H9 (cell line): ENCODE measurements at regions not wholly inside any gene's neighbourhood (a gene's known extent, or its start where the extent isn't known, plus 50 kb on each side); places are given as distances from the start of the nearest gene placed in this dataset.

Experiments
- DNase-seq: peaks from one replicate; pipeline ENCODE4 v3.0.0-alpha.2; 2017
- H2AFZ ChIP-seq: one replicate; pipeline ENCODE4 v1.6.1; 2013; ENCODE audit warnings: mild to moderate bottlenecking, low read length, control low read depth, moderate library complexity
- H2AK5ac ChIP-seq: 2 replicates; pipeline ENCODE4 v1.6.1; 2013; ENCODE audit warnings: low read length, control low read depth, mixed read lengths; ENCODE audit not compliant: insufficient read length
- H2BK120ac ChIP-seq: one replicate; pipeline ENCODE4 v1.6.1; 2013; ENCODE audit warnings: low read depth, mild to moderate bottlenecking, low read length, control low read depth, inconsistent platforms; ENCODE audit not compliant: poor library complexity, severe bottlenecking
- H2BK12ac ChIP-seq: 2 replicates; pipeline ENCODE4 v1.6.1; 2013; ENCODE audit warnings: low read length, control low read depth, mixed read lengths, low read depth; ENCODE audit not compliant: insufficient read length
- H2BK15ac ChIP-seq: 2 replicates; pipeline ENCODE4 v1.6.1; 2013; ENCODE audit warnings: low read depth, low read length, control low read depth
- H2BK20ac ChIP-seq: one replicate; pipeline ENCODE4 v1.6.1; 2013; ENCODE audit warnings: low read depth, mild to moderate bottlenecking, low read length, control low read depth, inconsistent platforms; ENCODE audit not compliant: poor library complexity, severe bottlenecking
- H2BK5ac ChIP-seq: 2 replicates; pipeline ENCODE4 v1.6.1; 2013; ENCODE audit warnings: low read length, control low read depth, mixed read lengths; ENCODE audit not compliant: insufficient read length
- H3K14ac ChIP-seq: 2 replicates; pipeline ENCODE4 v1.6.1; 2013; ENCODE audit warnings: low read length, control low read depth; ENCODE audit not compliant: insufficient read depth
- H3K18ac ChIP-seq: 2 replicates; pipeline ENCODE4 v1.6.1; 2013; ENCODE audit warnings: low read depth, mild to moderate bottlenecking, mixed read lengths, low read length, control low read depth; ENCODE audit not compliant: insufficient read length
- H3K23ac ChIP-seq: 2 replicates; pipeline ENCODE4 v1.6.1; 2013; ENCODE audit warnings: low read length, control low read depth, mixed read lengths, low read depth; ENCODE audit not compliant: insufficient read length
- H3K23me2 ChIP-seq: 2 replicates; pipeline ENCODE4 v1.6.1; 2013; ENCODE audit warnings: low read depth, mild to moderate bottlenecking, mixed read lengths, low read length, control low read depth; ENCODE audit not compliant: insufficient read length, poor library complexity, severe bottlenecking
- H3K27ac ChIP-seq: 2 replicates; pipeline ENCODE4 v1.5.1; 2013; ENCODE audit warnings: low read length, control low read depth, mixed read lengths, low read depth; ENCODE audit not compliant: insufficient read length
- H3K27me3 ChIP-seq: 2 replicates; pipeline ENCODE4 v1.6.1; 2013; ENCODE audit warnings: low read length, control low read depth, inconsistent platforms; ENCODE audit not compliant: insufficient read depth
- H3K4ac ChIP-seq: 2 replicates; pipeline ENCODE4 v1.6.1; 2013; ENCODE audit warnings: low read depth, mild to moderate bottlenecking, control low read depth, inconsistent platforms, low read length, moderate library complexity
- H3K4me1 ChIP-seq: 2 replicates; pipeline ENCODE4 v1.6.1; 2013; ENCODE audit warnings: low read length, control low read depth, inconsistent platforms; ENCODE audit not compliant: insufficient read depth
- H3K4me2 ChIP-seq: 2 replicates; pipeline ENCODE4 v1.6.1; 2013; ENCODE audit warnings: low read length, control low read depth, mixed read lengths; ENCODE audit not compliant: insufficient read length, insufficient read depth
- H3K56ac ChIP-seq: 2 replicates; pipeline ENCODE4 v1.6.1; 2013; ENCODE audit warnings: low read depth, mild to moderate bottlenecking, mixed read lengths, low read length, control low read depth; ENCODE audit not compliant: insufficient read length
- H3K79me1 ChIP-seq: 2 replicates; pipeline ENCODE4 v1.6.1; 2013; ENCODE audit warnings: low read depth, mild to moderate bottlenecking, moderate library complexity, low read length, control low read depth, inconsistent platforms; ENCODE audit not compliant: insufficient read depth, poor library complexity, severe bottlenecking
- H3K79me2 ChIP-seq: 2 replicates; pipeline ENCODE4 v1.6.1; 2013; ENCODE audit warnings: low read length, control low read depth, inconsistent platforms; ENCODE audit not compliant: insufficient read depth
- H3K9ac ChIP-seq: 2 replicates; pipeline ENCODE4 v1.6.1; 2013; ENCODE audit warnings: low read length, control low read depth, mixed read lengths; ENCODE audit not compliant: insufficient read length; ENCODE audit errors: extremely low read depth
- H3K9me3 ChIP-seq: one replicate; pipeline ENCODE4 v1.6.1; 2013; ENCODE audit warnings: low read depth, low read length, inconsistent platforms; ENCODE audit not compliant: control insufficient read depth
- H3T11ph ChIP-seq: one replicate; pipeline ENCODE4 v1.6.1; 2013; ENCODE audit warnings: mild to moderate bottlenecking, low read length, control low read depth, inconsistent platforms
- H4K20me1 ChIP-seq: one replicate; pipeline ENCODE4 v1.6.1; 2013; ENCODE audit not compliant: control insufficient read depth, insufficient read length, insufficient read depth
- H4K5ac ChIP-seq: 2 replicates; pipeline ENCODE4 v1.6.1; 2013; ENCODE audit warnings: low read depth, mild to moderate bottlenecking, mixed read lengths, low read length, control low read depth; ENCODE audit not compliant: insufficient read length
- H4K8ac ChIP-seq: replicated peaks from 2 replicates; pipeline ENCODE4 v1.6.1; 2013; ENCODE audit warnings: low read length, control low read depth, mixed read lengths, low read depth; ENCODE audit not compliant: insufficient read length
- H4K91ac ChIP-seq: 2 replicates; pipeline ENCODE4 v1.6.1; 2013; ENCODE audit warnings: low read depth, mild to moderate bottlenecking, moderate library complexity, mixed read lengths, low read length, control low read depth; ENCODE audit not compliant: insufficient read length
- H3K27ac Mint-ChIP-seq, 3 experiments: 2 replicates in 2 of 3; 3 replicates in 1 of 3; pipeline ENCODE4 v1.8.0; 2020 to 2021; ENCODE audit warnings: mixed read lengths in 3 of 3, mild to moderate bottlenecking in 1 of 3, moderate library complexity in 1 of 3
- H3K27me3 Mint-ChIP-seq: 2 replicates; pipeline ENCODE4 v1.8.0; 2021; ENCODE audit warnings: low read depth, mild to moderate bottlenecking, moderate library complexity, mixed read lengths
- H3K36me3 Mint-ChIP-seq, 3 experiments: 2 replicates in 2 of 3; 3 replicates in 1 of 3; pipeline ENCODE4 v1.8.0; 2020 to 2021; ENCODE audit warnings: low read depth in 3 of 3, mixed read lengths in 3 of 3; ENCODE audit not compliant: insufficient read depth in 1 of 3
- H3K4me1 Mint-ChIP-seq, 2 experiments: 2 replicates each; pipeline ENCODE4 v1.8.0; 2020; ENCODE audit warnings: mixed read lengths in 2 of 2
- H3K4me3 Mint-ChIP-seq, 2 experiments: 2 replicates in 1 of 2; 3 replicates in 1 of 2; pipeline ENCODE4 v1.8.0; 2020 to 2021; ENCODE audit warnings: mild to moderate bottlenecking in 2 of 2, mixed read lengths in 2 of 2, moderate library complexity in 1 of 2
- H3K9me3 Mint-ChIP-seq, 2 experiments: 2 replicates in 1 of 2; 3 replicates in 1 of 2; pipeline ENCODE4 v1.8.0; 2020; ENCODE audit warnings: mild to moderate bottlenecking in 2 of 2, mixed read lengths in 2 of 2, moderate library complexity in 1 of 2
- WGBS: extraction: QIAGEN DNeasy Blood & Tissue Kit; methylation state at CpG from one replicate; pipeline ENCODE4 v1.1.7; 2013; ENCODE audit warnings: missing lambda C conversion rate, low lambda C conversion rate, mixed read lengths; ENCODE audit not compliant: insufficient read length; ENCODE audit errors: extremely low coverage; 5-methylcytosine and 5-hydroxymethylcytosine counted together
- TF ChIP-seq, protein P1 (sequence below): fragments of 200-600 bp; sonication (generic); conservative IDR thresholded peaks from 3 replicates; pipeline ENCODE4 v1.8.0; 2021; ENCODE audit warnings: antibody characterized with exemption, mild to moderate bottlenecking

DNA sequence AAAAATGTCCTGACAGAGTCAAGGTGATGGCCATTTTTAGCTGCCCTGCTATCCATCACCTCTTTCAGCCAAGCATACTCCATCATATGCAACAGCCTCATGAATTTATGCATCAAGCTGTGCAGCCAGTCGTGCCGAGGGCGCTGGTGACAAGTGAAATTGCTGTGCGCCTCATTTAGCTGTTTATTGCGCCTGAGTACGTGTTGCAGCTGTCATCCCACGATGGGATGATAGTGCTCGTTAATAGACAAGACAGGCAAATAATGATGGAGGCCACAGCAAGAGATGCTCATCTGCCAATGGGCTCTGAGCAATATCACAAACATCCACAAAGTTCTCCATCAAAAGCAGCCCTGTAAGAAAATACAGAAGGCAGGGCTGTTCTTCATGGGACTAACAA lies 562.3 kb upstream of the POU3F2 start:
- Mint-ChIP-seq H3K27me3 (no peaks in the 10 kb centered on the region), H3K9me3 (no peaks in the 10 kb centered on the region; a peak in 1 of 5 replicates), H3K4me3 (no peak overlapping the region), H3K4me1 (peaks cover 5 to 10% of the 10 kb centered on the region in 2 experiments; a peak in 3 of 4 replicates), H3K36me3 (no peaks in the 10 kb centered on the region; a peak in 1 of 7 replicates), H3K27ac (no peak overlapping the region)
- H3K27ac ChIP-seq, result no peak overlapping the region
- no peak overlapping the region for H2BK5ac ChIP-seq
- H3K79me1 ChIP-seq, result no peaks in the 10 kb centered on the region
- no peak overlapping the region for H3T11ph ChIP-seq
- H3K4ac ChIP-seq, result no peak overlapping the region
- no CpG with 5 or more reads among the region's 8 CpGs for WGBS
- no peaks in the 10 kb centered on the region; the same call in 1 of the 2 replicates for H3K4me1 ChIP-seq
- no peaks in the 10 kb centered on the region for H3K9me3 ChIP-seq
- TF ChIP-seq, protein P1, sequence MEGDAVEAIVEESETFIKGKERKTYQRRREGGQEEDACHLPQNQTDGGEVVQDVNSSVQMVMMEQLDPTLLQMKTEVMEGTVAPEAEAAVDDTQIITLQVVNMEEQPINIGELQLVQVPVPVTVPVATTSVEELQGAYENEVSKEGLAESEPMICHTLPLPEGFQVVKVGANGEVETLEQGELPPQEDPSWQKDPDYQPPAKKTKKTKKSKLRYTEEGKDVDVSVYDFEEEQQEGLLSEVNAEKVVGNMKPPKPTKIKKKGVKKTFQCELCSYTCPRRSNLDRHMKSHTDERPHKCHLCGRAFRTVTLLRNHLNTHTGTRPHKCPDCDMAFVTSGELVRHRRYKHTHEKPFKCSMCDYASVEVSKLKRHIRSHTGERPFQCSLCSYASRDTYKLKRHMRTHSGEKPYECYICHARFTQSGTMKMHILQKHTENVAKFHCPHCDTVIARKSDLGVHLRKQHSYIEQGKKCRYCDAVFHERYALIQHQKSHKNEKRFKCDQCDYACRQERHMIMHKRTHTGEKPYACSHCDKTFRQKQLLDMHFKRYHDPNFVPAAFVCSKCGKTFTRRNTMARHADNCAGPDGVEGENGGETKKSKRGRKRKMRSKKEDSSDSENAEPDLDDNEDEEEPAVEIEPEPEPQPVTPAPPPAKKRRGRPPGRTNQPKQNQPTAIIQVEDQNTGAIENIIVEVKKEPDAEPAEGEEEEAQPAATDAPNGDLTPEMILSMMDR, result no peak
- no peak overlapping the region for H3K23ac ChIP-seq
- no peak overlapping the region for H3K14ac ChIP-seq
- no peak overlapping the region for H2BK12ac ChIP-seq
- no peak overlapping the region for H3K4me2 ChIP-seq
- no peaks in the 10 kb centered on the region for H3K79me2 ChIP-seq
- H3K27me3 ChIP-seq, result no peaks in the 10 kb centered on the region
- no peak overlapping the region for H2BK20ac ChIP-seq
- no peak overlapping the region for H2BK120ac ChIP-seq
- H2AK5ac ChIP-seq, result no peak overlapping the region
- no peak overlapping the region for H4K91ac ChIP-seq
- no peaks in the 10 kb centered on the region for H3K23me2 ChIP-seq
- no peaks in the 10 kb centered on the region for H4K20me1 ChIP-seq
- no peak overlapping the region for H3K56ac ChIP-seq
- no peak for DNase-seq
- H2BK15ac ChIP-seq, result no peak overlapping the region
- no peak overlapping the region for H2AFZ ChIP-seq
- H3K9ac ChIP-seq, result no peak overlapping the region
- H4K5ac ChIP-seq, result no peak overlapping the region
- no peak overlapping the region for H3K18ac ChIP-seq
- H4K8ac ChIP-seq, result no peak overlapping the region
